ENCODE measurements at regions not wholly inside any gene's neighbourhood (a gene's known extent, or its start where the extent isn't known, plus 50 kb on each side); places are given as distances from the start of the nearest gene placed in this dataset.

DNA sequence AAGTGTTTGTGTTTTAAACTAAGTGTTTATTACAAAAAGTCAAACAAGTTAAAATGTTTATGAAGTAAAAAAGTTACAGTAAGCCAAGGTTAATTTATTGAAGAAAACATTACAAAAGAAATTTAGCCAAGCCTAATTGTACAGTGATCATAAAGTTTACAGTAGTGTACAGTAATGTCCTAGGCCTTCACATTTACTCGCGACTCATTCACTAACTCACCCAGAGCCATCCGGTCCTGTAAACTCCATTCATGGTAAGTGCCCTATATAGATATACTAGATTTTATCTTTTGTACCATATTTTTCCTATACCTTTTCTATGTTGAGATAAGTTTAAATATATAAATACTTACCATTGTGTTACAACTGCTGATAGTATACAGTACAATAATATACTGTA lies 481.8 kb upstream of the TENM4 start:
- no peak overlapping the region for H3K4me3 Mint-ChIP-seq
- no peaks in the 10 kb centered on the region for H3K79me2 ChIP-seq (ENCODE audit: insufficient read depth, low read length)
- no CpG with 5 or more reads among the region's 3 CpGs for WGBS (ENCODE audit: extremely low coverage, insufficient read length, low lambda C conversion rate)
- no peak overlapping the region for H2BK5ac ChIP-seq (ENCODE audit: insufficient read length, low read length)
- H2BK20ac ChIP-seq (ENCODE audit: low read depth, low read length, poor library complexity, severe bottlenecking): no peak overlapping the region
- no peaks in the 10 kb centered on the region for H3K23me2 ChIP-seq (ENCODE audit: insufficient read length, low read depth, low read length, poor library complexity, severe bottlenecking)
- H4K91ac ChIP-seq (ENCODE audit: insufficient read length, low read depth, low read length): no peak overlapping the region
- H2BK12ac ChIP-seq (ENCODE audit: insufficient read length, low read depth, low read length): no peak overlapping the region
- H3K4me1 Mint-ChIP-seq: peaks cover 0 to 7% of the 10 kb centered on the region in 2 experiments; a peak in 1 of 4 replicates
- no peaks in the 10 kb centered on the region for H3K36me3 Mint-ChIP-seq (ENCODE audit: insufficient read depth in 1 of 3, low read depth in 3 of 3)
- H3K9ac ChIP-seq (ENCODE audit: extremely low read depth, insufficient read length, low read length): no peak overlapping the region
- no peaks in the 10 kb centered on the region for H3K9me3 Mint-ChIP-seq
- H3K18ac ChIP-seq (ENCODE audit: insufficient read length, low read depth, low read length): no peak overlapping the region
- no peak overlapping the region for H3K27ac Mint-ChIP-seq
- H3K27me3 ChIP-seq (ENCODE audit: insufficient read depth, low read length): no peaks in the 10 kb centered on the region
- no peak overlapping the region for H3K27ac ChIP-seq (ENCODE audit: insufficient read length, low read depth, low read length)
- H3K9me3 ChIP-seq (ENCODE audit: control insufficient read depth, low read depth, low read length): no peaks in the 10 kb centered on the region
- H3K14ac ChIP-seq (ENCODE audit: insufficient read depth, low read length): no peak overlapping the region
- no peak overlapping the region for H3K23ac ChIP-seq (ENCODE audit: insufficient read length, low read depth, low read length)
- H3K4ac ChIP-seq (ENCODE audit: low read depth, low read length): no peak overlapping the region
- H3K4me2 ChIP-seq (ENCODE audit: insufficient read depth, insufficient read length, low read length): no peak overlapping the region
- no peaks in the 10 kb centered on the region for H4K20me1 ChIP-seq (ENCODE audit: control insufficient read depth, insufficient read depth, insufficient read length)
- H3K4me1 ChIP-seq (ENCODE audit: insufficient read depth, low read length): no peaks in the 10 kb centered on the region
- no peak overlapping the region for H4K5ac ChIP-seq (ENCODE audit: insufficient read length, low read depth, low read length)
- DNase-seq: no peak
- no peak overlapping the region for H2AFZ ChIP-seq (ENCODE audit: low read length)
- H4K8ac ChIP-seq (replicated peaks; ENCODE audit: insufficient read length, low read depth, low read length): no peak overlapping the region
- no peak overlapping the region for H3K56ac ChIP-seq (ENCODE audit: insufficient read length, low read depth, low read length)
- H3T11ph ChIP-seq (ENCODE audit: low read length): no peak overlapping the region
- H3K27me3 Mint-ChIP-seq (ENCODE audit: low read depth): no peaks in the 10 kb centered on the region
- no peak overlapping the region for H2BK15ac ChIP-seq (ENCODE audit: low read depth, low read length)
- no peaks in the 10 kb centered on the region for H3K79me1 ChIP-seq (ENCODE audit: insufficient read depth, low read depth, low read length, poor library complexity, severe bottlenecking)
- H2AK5ac ChIP-seq (ENCODE audit: insufficient read length, low read length): no peak overlapping the region
- no peak overlapping the region for H2BK120ac ChIP-seq (ENCODE audit: low read depth, low read length, poor library complexity, severe bottlenecking)
- TF ChIP-seq, protein P1, sequence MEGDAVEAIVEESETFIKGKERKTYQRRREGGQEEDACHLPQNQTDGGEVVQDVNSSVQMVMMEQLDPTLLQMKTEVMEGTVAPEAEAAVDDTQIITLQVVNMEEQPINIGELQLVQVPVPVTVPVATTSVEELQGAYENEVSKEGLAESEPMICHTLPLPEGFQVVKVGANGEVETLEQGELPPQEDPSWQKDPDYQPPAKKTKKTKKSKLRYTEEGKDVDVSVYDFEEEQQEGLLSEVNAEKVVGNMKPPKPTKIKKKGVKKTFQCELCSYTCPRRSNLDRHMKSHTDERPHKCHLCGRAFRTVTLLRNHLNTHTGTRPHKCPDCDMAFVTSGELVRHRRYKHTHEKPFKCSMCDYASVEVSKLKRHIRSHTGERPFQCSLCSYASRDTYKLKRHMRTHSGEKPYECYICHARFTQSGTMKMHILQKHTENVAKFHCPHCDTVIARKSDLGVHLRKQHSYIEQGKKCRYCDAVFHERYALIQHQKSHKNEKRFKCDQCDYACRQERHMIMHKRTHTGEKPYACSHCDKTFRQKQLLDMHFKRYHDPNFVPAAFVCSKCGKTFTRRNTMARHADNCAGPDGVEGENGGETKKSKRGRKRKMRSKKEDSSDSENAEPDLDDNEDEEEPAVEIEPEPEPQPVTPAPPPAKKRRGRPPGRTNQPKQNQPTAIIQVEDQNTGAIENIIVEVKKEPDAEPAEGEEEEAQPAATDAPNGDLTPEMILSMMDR (conservative IDR thresholded peaks at IDR 0.05): no peak

Measured in H9 (cell line).